Bronchial epithelial cell (primary cell): ENCODE measurements at regions not wholly inside any gene's neighbourhood (a gene's known extent, or its start where the extent isn't known, plus 50 kb on each side); places are given as distances from the start of the nearest gene placed in this dataset.

ENCODE experiments used
- DNase-seq: peaks from one replicate; pipeline ENCODE4 v3.0.0-alpha.2; 2010; ENCODE audit warnings: low read depth
- FAIRE-seq: peaks from 2 replicates; lab custom pipeline; 2011; peaks lifted over from hg19 to GRCh38; lab: Jason Lieb, UNC
- H3K27me3 ChIP-seq: 2 replicates; pipeline ENCODE4 v1.5.1; 2011; ENCODE audit warnings: low read length; ENCODE audit not compliant: control insufficient read depth, insufficient read depth
- H3K36me3 ChIP-seq: 2 replicates; pipeline ENCODE4 v1.5.1; 2011; ENCODE audit warnings: low read length; ENCODE audit not compliant: control insufficient read depth, insufficient read depth
- H3K4me3 ChIP-seq: 2 replicates; pipeline ENCODE4 v1.5.1; 2011; ENCODE audit warnings: mild to moderate bottlenecking, low read depth, low read length, control low read depth
- TF ChIP-seq, protein P1 (sequence below): IDR thresholded peaks from 2 replicates; pipeline ENCODE4 v1.5.1; 2011; ENCODE audit warnings: mild to moderate bottlenecking, moderate library complexity, low read length, control low read depth, inconsistent platforms; ENCODE audit not compliant: insufficient read depth, severe bottlenecking

DNA sequence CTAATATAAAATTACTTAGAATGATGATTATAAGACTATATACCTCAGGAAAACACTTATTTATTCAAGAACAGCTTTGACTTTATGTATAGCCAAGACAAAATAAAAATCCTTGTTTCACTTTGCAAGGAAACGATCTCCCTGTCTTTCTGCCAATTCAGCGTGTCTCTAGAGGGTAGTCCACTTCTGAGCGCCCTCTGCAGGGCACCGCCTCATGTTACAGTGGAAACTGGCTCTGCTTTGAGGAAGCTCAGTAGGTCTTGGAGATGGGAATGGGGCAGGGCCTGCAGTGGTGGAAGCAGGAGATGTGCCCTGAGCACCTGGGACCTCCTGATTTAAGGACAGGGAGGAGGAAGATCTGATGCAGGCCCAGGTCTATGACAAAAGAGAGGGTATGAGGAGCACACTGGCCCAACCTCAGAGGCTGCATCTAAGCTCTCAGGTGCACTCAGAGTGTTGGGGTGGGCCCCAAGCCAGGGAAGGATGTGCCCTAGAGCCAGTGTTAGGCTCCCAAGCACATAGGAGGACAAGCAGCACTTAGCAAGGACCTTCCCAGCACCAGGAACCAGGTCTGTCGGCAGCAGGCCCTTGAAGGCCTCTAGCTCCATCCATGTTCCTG is 481.0 kb downstream of the TNS3 start:
- FAIRE-seq: no peak
- no peak overlapping the region for H3K4me3 ChIP-seq

DNA sequence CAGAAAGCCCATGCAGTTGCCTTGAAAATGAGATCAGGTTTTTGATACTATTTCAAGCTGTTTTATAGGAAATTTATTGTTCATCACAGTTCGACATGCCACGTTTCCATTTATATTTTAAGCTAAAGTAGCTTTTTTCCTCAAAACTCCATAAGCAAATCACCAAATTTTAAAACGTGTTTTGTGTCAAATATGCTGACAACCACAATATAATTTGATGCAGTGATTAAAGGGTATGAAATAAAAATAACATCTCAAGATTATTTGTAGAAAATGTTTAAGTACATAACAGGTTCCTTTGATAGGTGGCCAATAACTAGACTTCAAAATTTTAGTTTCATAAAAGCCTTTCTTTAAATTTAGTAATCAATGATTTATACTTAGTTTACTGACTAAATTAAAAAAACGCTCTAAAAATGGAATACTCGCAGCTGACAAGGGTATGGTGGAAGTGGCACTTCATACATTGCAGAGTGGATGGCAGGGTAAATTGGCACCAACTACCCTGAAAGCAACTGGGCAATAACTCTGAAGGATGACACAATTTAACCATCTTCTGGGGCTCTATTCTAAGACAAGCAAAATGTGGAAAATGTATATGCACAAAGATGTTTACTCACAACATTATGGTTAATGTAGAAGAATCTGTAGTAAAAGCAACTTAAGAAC is 481.6 kb downstream of the TNS3 start:
- no peaks in the 10 kb centered on the region for H3K36me3 ChIP-seq
- TF ChIP-seq, protein P1, sequence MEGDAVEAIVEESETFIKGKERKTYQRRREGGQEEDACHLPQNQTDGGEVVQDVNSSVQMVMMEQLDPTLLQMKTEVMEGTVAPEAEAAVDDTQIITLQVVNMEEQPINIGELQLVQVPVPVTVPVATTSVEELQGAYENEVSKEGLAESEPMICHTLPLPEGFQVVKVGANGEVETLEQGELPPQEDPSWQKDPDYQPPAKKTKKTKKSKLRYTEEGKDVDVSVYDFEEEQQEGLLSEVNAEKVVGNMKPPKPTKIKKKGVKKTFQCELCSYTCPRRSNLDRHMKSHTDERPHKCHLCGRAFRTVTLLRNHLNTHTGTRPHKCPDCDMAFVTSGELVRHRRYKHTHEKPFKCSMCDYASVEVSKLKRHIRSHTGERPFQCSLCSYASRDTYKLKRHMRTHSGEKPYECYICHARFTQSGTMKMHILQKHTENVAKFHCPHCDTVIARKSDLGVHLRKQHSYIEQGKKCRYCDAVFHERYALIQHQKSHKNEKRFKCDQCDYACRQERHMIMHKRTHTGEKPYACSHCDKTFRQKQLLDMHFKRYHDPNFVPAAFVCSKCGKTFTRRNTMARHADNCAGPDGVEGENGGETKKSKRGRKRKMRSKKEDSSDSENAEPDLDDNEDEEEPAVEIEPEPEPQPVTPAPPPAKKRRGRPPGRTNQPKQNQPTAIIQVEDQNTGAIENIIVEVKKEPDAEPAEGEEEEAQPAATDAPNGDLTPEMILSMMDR: no peak
- DNase-seq (no peak), FAIRE-seq (no peak)
- no peaks in the 10 kb centered on the region for H3K27me3 ChIP-seq
- no peak overlapping the region for H3K4me3 ChIP-seq

More for the DNA sequence above, 481.0 kb downstream of the TNS3 start:
- Histone ChIP-seq H3K27me3 (no peaks in the 10 kb centered on the region), H3K36me3 (no peaks in the 10 kb centered on the region)
- TF ChIP-seq, protein P1: peak; percentile 68
- DNase-seq: peak; percentile 47

DNA sequence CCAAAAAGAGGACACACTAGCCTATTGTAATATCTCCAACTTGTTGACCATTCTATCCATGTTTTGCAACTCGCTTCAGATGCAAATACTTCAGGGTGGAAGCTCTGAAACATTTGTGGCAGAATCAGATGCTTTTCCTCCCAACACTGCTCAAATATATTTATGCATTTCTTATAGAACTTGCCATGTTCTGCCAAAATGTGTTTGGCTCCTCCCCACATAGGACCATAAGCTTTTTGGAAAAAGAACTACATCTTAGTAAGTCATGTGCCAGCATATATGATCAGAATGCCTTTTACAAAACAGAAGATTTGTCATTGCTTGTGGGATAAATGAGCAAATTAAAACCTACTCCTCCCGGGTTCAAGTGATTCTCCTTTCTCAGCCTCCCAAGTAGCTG is 484.5 kb downstream of the TNS3 start:
- no peak overlapping the region for H3K4me3 ChIP-seq
- no peaks in the 10 kb centered on the region for H3K36me3 ChIP-seq
- no peak for DNase-seq
- H3K27me3 ChIP-seq: no peaks in the 10 kb centered on the region
- TF ChIP-seq, protein P1: no peak
- FAIRE-seq: no peak

DNA sequence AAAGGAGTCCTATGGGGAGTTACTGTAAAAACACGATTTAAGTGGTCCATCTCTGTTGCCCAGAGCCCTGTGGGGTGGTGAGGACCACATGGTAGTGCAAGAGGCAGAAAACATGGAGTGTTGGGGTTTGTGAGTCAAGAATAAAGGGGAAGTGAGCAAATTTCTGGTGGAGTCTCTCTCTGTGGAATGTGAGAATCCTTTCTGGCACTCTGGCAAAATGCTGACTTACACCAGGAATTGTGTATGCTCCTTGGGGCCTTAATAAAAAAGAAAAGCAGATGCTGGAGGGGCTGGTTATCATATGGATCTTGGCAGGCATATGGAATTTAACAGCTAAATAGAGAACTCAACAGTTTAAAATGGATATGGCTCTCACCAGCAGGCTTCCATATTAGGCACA is 486.0 kb downstream of the TNS3 start:
- FAIRE-seq: no peak
- no peak overlapping the region for H3K4me3 ChIP-seq
- H3K27me3 ChIP-seq: peaks cover 2% of the 10 kb centered on the region
- TF ChIP-seq, protein P1: no peak
- DNase-seq: no peak
- no peaks in the 10 kb centered on the region for H3K36me3 ChIP-seq

DNA sequence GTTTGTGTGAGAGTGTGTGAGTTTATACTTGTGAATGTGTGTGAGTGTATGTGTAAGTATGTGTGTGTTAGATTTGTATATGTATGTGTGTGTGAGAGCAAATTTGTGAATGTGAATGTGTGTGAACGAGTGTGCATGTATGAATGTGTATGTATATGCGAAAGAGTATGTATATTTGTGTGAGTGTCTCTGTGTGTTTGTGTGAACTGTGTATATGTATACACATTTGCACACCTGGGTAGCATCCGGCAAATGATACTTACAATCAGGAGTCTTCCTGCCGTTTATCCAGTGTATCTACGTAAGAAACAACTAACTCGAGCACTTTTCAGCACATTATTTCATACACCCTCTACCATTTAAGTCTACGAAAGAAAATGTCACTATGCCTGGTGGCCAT is 487.4 kb downstream of the TNS3 start:
- Histone ChIP-seq H3K4me3 (no peak overlapping the region), H3K27me3 (peaks cover 2% of the 10 kb centered on the region), H3K36me3 (no peaks in the 10 kb centered on the region)
- TF ChIP-seq, protein P1: no peak
- FAIRE-seq (no peak), DNase-seq (no peak)
